NOMO-1 (cell line): ENCODE measurements at regions not wholly inside any gene's neighbourhood (a gene's known extent, or its start where the extent isn't known, plus 50 kb on each side); places are given as distances from the start of the nearest gene placed in this dataset.

Experiments used
- DNase-seq, 2 experiments: peaks; one replicate each; lab custom pipeline; 2025; ENCODE audit not compliant: unreplicated experiment in 2 of 2; lab: John Stamatoyannopoulos, UW

- DNase-seq, result no peak
These were observed 819.1 kb upstream of the GRAMD2B start for GRCh38 chr5:125604104-125604503.

- peak in 1 of 2 experiments; percentile 26 for DNase-seq
These were observed 816.2 kb upstream of the GRAMD2B start for GRCh38 chr5:125607018-125607417.

DNA sequence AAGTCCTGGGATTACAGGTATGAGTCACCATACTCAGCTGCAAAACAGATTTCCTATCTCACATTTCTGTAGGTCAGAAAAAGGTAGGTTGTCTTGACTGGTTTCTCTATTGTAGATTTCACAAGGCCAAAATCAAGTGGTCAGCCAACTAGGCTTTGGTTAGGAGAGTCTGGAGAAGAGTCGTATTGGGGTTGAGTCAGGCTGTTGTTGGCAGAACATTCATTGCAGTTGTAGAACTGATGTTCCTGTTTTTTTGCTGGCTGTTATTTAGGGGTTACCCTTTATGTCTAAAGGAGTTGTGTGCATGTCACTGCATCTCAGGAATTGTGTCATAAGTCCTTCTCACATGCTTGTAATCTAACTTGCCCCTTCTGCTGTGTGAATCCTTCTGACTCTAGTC, 814.2 kb upstream of the GRAMD2B start:
- no peak for DNase-seq

DNA sequence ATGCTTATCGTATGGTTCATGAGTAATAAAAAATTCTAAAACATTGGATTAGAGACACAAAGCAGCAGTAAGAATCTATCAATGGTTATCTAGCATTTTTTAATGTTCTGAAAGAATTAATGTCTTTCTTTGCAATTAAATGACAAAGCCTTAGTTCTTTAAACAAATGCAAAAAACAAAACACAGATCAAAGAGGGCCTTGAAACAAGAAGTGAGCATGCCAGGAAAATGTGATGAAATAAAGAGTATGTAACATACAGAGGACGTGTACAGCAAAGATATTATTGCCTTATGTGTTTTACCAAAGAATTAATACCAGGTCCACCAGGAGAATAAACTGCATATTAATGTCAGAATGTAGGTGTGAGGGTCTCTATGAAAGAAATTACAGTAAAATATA, 812.3 kb upstream of the GRAMD2B start:
- no peak for DNase-seq

- no peak for DNase-seq
These were observed 811.7 kb upstream of the GRAMD2B start for GRCh38 chr5:125611541-125611940.

- DNase-seq, result no peak
These were observed 811.0 kb upstream of the GRAMD2B start for GRCh38 chr5:125612181-125612721.

DNA sequence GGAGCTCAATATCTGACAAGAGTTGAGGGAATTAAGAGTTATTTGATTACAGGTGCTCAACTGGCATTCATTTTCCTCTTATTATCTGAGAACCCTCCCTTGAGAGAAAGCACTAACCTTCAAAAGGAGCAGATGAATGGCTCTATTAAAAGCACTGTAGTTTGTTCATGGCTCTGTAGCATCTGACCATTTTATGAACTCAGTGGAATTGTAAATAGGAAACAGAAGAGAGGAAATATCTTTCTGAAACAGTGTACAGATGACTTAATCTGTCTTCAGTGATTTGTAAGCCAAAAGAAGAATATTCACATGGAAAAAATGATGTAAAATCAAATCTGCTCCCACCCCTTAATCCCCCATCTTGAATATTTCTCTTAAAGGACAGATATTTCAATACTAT, 810.4 kb upstream of the GRAMD2B start:
- DNase-seq, result no peak

DNA sequence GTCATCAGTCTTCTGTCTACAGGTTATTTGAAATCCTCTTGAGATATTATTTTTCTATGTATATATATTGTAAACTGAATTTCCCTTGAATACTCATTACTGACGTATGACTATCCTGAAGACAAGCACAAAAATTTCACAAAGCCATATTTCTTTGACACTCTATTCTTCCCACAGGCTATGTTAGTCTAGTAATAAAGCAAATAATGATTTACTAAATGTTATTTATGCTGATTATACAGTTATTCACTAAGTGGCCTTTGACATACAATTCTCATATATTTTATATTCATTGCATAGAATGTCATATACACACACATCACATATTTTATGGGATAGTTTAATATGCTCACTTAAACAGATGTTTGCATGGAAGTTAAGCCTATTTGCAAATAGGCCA, 793.0 kb upstream of the GRAMD2B start:
- no peak for DNase-seq

DNA sequence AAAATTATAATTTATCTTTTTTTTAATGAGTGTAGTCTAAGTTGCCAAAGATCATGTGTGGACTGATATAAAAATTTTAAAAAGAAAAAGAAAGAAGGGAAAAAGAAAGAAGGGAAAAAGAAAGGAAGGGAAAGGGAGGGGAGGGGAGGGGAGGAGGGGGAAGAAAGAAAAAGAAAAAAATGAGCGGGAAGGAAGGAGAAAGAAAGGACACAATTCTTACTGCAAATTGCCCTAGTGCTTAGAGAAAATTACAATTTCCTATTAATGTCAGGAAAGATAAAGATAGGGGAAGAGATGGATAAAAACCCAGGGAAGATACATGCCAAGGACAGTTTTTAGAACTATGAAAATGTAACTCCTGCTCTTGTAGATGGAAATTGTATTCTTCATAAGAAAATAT, 789.7 kb upstream of the GRAMD2B start:
- DNase-seq, result no peak

- DNase-seq, result no peak
These were observed 788.9 kb upstream of the GRAMD2B start for GRCh38 chr5:125634216-125634835.

DNA sequence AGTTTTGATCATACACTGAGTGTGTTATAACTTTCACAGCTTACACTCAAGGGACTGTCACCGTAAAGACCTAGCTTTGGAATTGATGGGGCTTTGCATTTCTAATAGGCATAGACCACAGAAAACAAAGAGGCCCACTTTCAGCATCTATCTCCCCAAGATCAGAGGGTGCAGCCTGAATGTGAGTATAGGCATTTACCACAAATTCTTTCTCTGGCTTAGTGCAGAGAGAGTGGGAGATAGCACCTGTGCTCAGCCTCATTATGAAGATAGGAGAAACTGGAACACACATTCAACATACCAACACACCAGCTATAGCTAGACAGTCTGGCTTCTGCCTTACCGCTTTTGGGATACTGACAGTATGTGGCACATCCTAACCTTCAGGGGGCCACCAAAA, 783.4 kb upstream of the GRAMD2B start:
- no peak for DNase-seq

DNA sequence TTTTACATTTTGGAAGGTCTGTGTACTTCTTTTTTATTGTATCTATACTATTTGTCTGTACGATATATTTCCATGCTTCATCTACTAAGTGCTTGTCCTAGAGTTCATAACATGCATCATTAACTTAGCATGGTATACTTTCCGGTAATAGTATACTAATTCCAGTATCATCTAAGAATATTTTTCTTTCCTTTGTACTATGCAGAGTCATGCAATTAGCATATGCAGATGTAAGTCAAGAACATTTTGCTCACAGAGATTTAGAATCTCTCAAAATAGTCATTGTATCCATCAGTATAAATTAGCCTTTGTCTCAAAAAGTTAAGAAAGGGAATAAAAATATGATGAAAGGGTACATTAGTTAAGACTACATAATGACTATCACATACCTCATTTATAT, 770.4 kb upstream of the GRAMD2B start:
- no peak for DNase-seq

DNA sequence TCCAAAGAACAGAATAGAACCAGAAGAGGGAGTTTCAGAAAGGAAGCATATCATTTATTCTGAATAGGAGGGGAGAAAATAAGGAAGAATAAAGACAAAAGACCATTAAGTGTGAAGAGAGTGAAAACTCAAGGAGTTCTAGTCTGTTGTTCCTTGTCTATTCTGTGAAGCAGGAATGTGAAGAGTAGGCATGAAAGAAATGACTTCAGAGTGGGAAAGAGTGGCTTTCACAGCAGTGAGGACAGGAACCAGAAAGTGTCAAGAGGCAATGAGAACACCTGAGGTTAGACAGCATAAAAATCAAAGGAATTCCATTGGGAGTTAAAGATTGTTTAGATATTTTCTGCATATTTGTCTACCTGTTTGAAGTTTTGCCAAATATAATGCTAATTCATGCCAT, 768.8 kb upstream of the GRAMD2B start:
- no peak for DNase-seq

GRCh38 chr5:125655156-125655555, 768.1 kb upstream of the GRAMD2B start:
- DNase-seq, result no peak

DNA sequence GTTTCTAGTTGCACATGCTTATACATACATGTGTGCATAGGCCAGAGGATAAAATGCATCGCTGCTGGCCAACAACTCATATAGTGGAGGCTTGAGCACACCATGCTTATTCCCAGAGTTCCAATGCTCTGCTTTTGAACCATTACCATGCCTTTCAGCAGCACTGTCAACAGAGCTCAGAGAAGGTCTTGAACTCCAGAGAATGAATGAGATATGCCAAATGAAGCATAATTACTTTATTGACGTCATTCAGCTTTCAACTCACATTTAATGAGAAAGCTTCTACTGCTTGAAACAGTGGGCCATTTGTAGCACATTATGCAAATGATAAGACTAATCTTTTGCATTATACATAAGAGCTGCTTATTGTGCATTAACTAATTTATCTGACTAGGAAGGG, 765.3 kb upstream of the GRAMD2B start:
- no peak for DNase-seq

GRCh38 chr5:125659316-125660023, 763.7 kb upstream of the GRAMD2B start:
- no peak for DNase-seq

DNA sequence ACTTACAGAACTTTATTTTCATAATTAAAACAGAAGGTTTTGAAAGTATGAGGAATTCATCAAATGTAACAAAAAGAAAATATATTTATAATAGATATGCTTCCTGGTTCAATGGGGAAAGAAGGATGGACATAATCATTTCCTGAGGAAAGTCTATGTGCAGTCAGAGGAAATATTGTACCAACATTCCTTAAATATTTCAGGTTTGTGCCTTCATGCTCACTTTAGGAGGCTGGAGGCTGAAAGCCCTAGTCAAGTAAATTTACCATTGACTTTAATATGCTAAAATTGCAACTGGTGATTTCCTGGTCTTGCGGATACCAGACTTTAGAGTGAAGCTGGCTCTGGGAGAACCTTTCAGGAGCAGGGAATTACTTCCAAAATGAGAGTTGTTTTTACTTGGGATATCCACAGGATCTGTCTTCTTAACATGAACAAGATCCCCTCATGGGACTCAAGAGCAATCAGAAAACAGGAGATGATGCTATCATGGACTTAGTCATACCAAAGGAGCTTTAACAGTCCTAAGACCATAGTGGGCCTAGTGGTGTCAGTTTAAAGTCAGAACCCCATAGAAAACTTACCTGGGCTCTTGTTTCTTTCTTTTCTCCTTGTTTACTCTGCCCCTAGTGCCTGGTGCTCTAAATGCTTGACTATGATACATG, 762.8 kb upstream of the GRAMD2B start:
- DNase-seq, result no peak

GRCh38 chr5:125661584-125661983, 761.6 kb upstream of the GRAMD2B start:
- no peak for DNase-seq

DNA sequence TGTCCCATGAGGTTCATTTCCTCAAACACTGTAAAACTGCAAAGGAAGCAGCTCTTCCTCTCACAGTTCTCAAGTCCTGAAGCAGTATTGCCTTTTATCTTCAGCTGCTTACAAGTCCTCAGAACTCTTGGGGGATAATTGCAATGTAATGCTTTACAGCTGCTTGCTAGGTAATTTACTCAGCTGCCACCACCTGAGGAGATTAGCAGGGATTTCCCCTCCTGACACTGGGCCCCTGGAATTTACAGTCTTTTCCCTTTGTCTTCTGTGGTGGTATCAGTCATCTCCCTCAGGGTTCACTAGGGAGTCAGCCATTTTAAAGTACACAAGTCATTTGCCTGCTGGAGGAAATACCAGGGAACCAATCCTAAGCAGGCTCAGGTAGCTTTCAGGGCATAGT, 754.3 kb upstream of the GRAMD2B start:
- no peak for DNase-seq

DNA sequence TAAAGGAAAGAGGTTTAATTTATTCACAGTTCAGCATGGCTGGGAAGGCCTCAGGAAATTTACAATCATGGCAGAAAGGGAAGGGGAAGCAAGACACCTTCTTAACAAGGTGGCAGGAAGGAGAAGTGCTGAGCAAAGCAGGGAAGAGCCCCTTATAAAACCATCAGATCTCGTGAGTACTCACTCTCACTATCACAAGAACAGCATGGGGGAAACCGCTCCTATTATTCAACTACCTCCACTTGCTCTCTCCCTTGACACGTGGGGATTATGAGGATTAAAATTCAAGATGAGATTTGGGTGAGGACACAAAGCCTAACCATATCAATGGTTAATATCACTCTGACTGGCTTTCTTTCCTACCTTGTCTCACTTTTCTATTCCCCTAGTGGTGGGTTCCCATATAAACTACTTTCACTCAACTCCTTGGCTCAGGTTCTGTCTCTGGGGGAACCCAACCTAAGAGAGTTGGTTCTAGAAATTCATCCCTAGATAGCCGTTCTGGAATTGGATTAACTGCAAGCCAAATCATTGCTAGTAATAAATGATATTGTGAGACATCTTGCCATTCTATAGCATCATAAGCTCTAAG, 749.8 kb upstream of the GRAMD2B start:
- no peak for DNase-seq

- no peak for DNase-seq
These were observed 743.7 kb upstream of the GRAMD2B start for GRCh38 chr5:125679522-125679921.

- no peak for DNase-seq
These were observed 739.5 kb upstream of the GRAMD2B start for GRCh38 chr5:125683669-125684068.
